ENCODE measurements at regions not wholly inside any gene's neighbourhood (a gene's known extent, or its start where the extent isn't known, plus 50 kb on each side); places are given as distances from the start of the nearest gene placed in this dataset.

- no peak overlapping the region for H3K4me2 ChIP-seq (ENCODE audit: low read depth, low read length)
- peaks cover 52% of the 10 kb centered on the region for H3K9me3 ChIP-seq (ENCODE audit: control insufficient read depth, insufficient read depth, low read length)
- POLR2A ChIA-PET (ENCODE audit: unreplicated experiment) = no interaction called here
- no peaks in the 10 kb centered on the region for H4K20me1 ChIP-seq (ENCODE audit: insufficient read depth, low read length)
- H2BK15ac ChIP-seq (ENCODE audit: low read depth, low read length) = no peak overlapping the region
- H2AFZ ChIP-seq (replicated peaks; ENCODE audit: low read length, poor library complexity) = no peak overlapping the region
- in situ Hi-C loops (cut with MboI; ENCODE audit: low sequenced_read_pairs) = no loop called here
- WGBS, 2 experiments (ENCODE audit: extremely low coverage in 2 of 2, insufficient read length in 1 of 2) = no CpG with 5 or more reads among the region's 10 CpGs
- H3K79me1 ChIP-seq (ENCODE audit: low read depth in 1 of 2, low read length in 2 of 2) = no peaks in the 10 kb centered on the region
- H3K4me1 ChIP-seq (ENCODE audit: control insufficient read depth, insufficient read depth, low read length) = no peaks in the 10 kb centered on the region
- dilution Hi-C loops (cut with HindIII; ENCODE audit: low sequenced_read_pairs, unreplicated experiment) = no loop called here
- no peak overlapping the region for H2BK5ac ChIP-seq (ENCODE audit: low read depth, low read length, poor library complexity, severe bottlenecking)
- no peak overlapping the region for H4K91ac ChIP-seq (ENCODE audit: insufficient read depth, low read depth, low read length)
- no peak overlapping the region for H3K18ac ChIP-seq (ENCODE audit: low read depth, low read length)
- no peaks in the 10 kb centered on the region for H3K9me1 ChIP-seq (ENCODE audit: insufficient read depth, low read length)
- H4K5ac ChIP-seq (ENCODE audit: low read depth, low read length) = no peak overlapping the region
- H3K56ac ChIP-seq (ENCODE audit: extremely low read depth, insufficient read depth, low read length) = no peak overlapping the region
- no peak for ATAC-seq (ENCODE audit: low read depth)
- no peak overlapping the region for H3K4ac ChIP-seq (ENCODE audit: low read depth, low read length)
- CTCF ChIA-PET = no interaction called here
- no TSS peak for BruUV-seq (replicated peaks)
- no peak overlapping the region for H2BK120ac ChIP-seq (ENCODE audit: low read depth, low read length)
- H4K8ac ChIP-seq (ENCODE audit: low read depth in 2 of 2, low read length in 2 of 2) = no peak overlapping the region
- intact Hi-C loops (cut with micrococcal nuclease) = no loop called here
- no peak overlapping the region for H3K23ac ChIP-seq (ENCODE audit: low read depth, low read length)
- no peaks in the 10 kb centered on the region for H3K36me3 ChIP-seq (ENCODE audit: control insufficient read depth, insufficient read depth, low read length)
- no peak overlapping the region for H2BK20ac ChIP-seq (ENCODE audit: low read depth, low read length)
- H2AK9ac ChIP-seq (replicated peaks; ENCODE audit: low read depth, low read length, poor library complexity) = no peak overlapping the region
- H3K4me3 ChIP-seq (ENCODE audit: insufficient read depth, low read depth, low read length) = no peak overlapping the region
- no peaks in the 10 kb centered on the region for H3K27me3 ChIP-seq (ENCODE audit: control insufficient read depth, insufficient read depth, low read length)
- no peak overlapping the region for H2AK5ac ChIP-seq (ENCODE audit: low read depth, low read length)
- TF ChIP-seq USF2 (IDR thresholded peaks at IDR 0.05; ENCODE audit: low read depth, low read length) (no peak), POLR2A (IDR thresholded peaks at IDR 0.05; ENCODE audit: low read depth, low read length) (no peak), MAFK (IDR thresholded peaks at IDR 0.05; ENCODE audit: low read depth, low read length) (no peak), NFE2L2 (IDR thresholded peaks at IDR 0.05; ENCODE audit: low read depth, low read length) (no peak), MAZ (IDR thresholded peaks at IDR 0.05; ENCODE audit: borderline replicate concordance, low read depth, low read length) (no peak), CTCF (conservative IDR thresholded peaks at IDR 0.05; ENCODE audit: low read depth, low read length) (no peak), CEBPB (IDR thresholded peaks at IDR 0.05; ENCODE audit: low read depth, low read length) (no peak), RAD21 (IDR thresholded peaks at IDR 0.05; ENCODE audit: low read length) (no peak), FOS (IDR thresholded peaks at IDR 0.05; ENCODE audit: low read depth, low read length) (no peak), MXI1 (IDR thresholded peaks at IDR 0.05; ENCODE audit: borderline replicate concordance, low read depth, low read length) (no peak), CHD1 (IDR thresholded peaks at IDR 0.05; ENCODE audit: low read depth, low read length) (no peak), BHLHE40 (IDR thresholded peaks at IDR 0.05; ENCODE audit: low read depth, low read length) (no peak), ELK1 (IDR thresholded peaks at IDR 0.05; ENCODE audit: borderline replicate concordance, low read depth, low read length) (no peak), RFX5 (IDR thresholded peaks at IDR 0.05; ENCODE audit: low read depth, low read length) (no peak), SMC3 (IDR thresholded peaks at IDR 0.05; ENCODE audit: low read depth, low read length) (no peak), RCOR1 (IDR thresholded peaks at IDR 0.05; ENCODE audit: insufficient replicate concordance, low read length) (no peak)
- H3K14ac ChIP-seq (replicated peaks; ENCODE audit: low read depth, low read length) = no peak overlapping the region
- no peak for DNase-seq
- no peak overlapping the region for H3K9ac ChIP-seq (ENCODE audit: low read depth, low read length)
- no peak overlapping the region for H3K27ac ChIP-seq (ENCODE audit: insufficient read depth, low read length)
Observed at GRCh38 chr22:47615051-47615450, 852.6 kb downstream of the TBC1D22A start.

Measured in IMR-90 (cell line).